ENCODE measurements at regions not wholly inside any gene's neighbourhood (a gene's known extent, or its start where the extent isn't known, plus 50 kb on each side); places are given as distances from the start of the nearest gene placed in this dataset.

DNA sequence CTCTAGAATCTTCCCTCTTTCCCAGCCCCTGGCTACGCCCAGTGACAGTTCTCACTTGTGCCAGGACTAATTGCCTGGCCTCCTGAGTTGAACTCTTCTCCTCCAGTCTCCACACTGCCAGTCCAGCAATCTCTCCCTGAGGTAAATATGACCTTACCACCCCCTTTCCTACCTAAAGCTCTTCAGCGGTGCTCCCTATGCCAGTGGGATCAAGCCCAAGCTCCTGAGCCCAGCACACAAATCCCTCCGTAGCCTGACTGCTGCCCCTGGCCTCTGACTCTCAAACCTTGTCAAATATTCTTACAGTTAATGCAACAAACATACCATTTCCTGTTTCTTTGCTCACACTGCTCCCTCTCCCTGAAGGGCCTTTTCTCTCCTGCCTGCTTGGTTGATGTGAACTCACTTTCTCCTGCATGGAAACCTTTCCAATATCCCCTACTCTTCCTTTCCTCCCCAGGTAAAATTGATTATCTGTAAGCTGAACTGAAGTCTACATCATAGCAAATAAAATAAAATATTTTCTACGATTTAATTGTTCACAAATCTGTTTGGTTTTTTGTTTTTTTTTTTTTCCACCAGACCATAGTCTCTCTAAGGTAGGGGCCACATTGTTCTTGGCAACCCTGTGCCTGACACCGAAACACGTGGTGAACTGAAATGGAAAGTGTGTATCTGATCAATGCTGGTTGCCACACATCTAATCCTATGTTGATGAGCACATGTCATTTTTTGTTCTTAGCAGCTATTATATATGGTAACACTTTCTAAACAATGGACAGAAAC is 147.5 kb downstream of the SLC38A6 start:
- Histone ChIP-seq H3K79me2 (no peaks in the 10 kb centered on the region), H3K27me3 (no peaks in the 10 kb centered on the region), H4K20me1 (ENCODE audit: insufficient read depth, poor library complexity, severe bottlenecking) (no peaks in the 10 kb centered on the region), H3K9me2 (replicated peaks; ENCODE audit: insufficient read depth) (no peaks in the 10 kb centered on the region), H3K9me3 (ENCODE audit: low read depth) (no peaks in the 10 kb centered on the region), H3K4me3 (no peak overlapping the region), H3K36me3 (replicated peaks; ENCODE audit: insufficient read depth, low read depth) (no peaks in the 10 kb centered on the region), H3K4me2 (no peak overlapping the region), H3K27ac (no peak overlapping the region), H3K4me1 (ENCODE audit: insufficient read depth) (peaks cover 6% of the 10 kb centered on the region), H2AFZ (no peak overlapping the region)
- no peak for DNase-seq (ENCODE audit: low spot score)
- 77% methylated on average over 6 of the region's 6 CpGs for WGBS (ENCODE audit: low lambda C conversion rate, missing lambda C conversion rate)
- TF ChIP-seq EZH2 (IDR thresholded peaks at IDR 0.05; ENCODE audit: borderline replicate concordance) (no peak), EZH2phosphoT487 (IDR thresholded peaks at IDR 0.05; ENCODE audit: low read depth, severe bottlenecking, unreplicated experiment) (no peak)
- TF ChIP-seq, protein P1, sequence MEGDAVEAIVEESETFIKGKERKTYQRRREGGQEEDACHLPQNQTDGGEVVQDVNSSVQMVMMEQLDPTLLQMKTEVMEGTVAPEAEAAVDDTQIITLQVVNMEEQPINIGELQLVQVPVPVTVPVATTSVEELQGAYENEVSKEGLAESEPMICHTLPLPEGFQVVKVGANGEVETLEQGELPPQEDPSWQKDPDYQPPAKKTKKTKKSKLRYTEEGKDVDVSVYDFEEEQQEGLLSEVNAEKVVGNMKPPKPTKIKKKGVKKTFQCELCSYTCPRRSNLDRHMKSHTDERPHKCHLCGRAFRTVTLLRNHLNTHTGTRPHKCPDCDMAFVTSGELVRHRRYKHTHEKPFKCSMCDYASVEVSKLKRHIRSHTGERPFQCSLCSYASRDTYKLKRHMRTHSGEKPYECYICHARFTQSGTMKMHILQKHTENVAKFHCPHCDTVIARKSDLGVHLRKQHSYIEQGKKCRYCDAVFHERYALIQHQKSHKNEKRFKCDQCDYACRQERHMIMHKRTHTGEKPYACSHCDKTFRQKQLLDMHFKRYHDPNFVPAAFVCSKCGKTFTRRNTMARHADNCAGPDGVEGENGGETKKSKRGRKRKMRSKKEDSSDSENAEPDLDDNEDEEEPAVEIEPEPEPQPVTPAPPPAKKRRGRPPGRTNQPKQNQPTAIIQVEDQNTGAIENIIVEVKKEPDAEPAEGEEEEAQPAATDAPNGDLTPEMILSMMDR (IDR thresholded peaks at IDR 0.05; ENCODE audit: poor library complexity): no peak

DNA sequence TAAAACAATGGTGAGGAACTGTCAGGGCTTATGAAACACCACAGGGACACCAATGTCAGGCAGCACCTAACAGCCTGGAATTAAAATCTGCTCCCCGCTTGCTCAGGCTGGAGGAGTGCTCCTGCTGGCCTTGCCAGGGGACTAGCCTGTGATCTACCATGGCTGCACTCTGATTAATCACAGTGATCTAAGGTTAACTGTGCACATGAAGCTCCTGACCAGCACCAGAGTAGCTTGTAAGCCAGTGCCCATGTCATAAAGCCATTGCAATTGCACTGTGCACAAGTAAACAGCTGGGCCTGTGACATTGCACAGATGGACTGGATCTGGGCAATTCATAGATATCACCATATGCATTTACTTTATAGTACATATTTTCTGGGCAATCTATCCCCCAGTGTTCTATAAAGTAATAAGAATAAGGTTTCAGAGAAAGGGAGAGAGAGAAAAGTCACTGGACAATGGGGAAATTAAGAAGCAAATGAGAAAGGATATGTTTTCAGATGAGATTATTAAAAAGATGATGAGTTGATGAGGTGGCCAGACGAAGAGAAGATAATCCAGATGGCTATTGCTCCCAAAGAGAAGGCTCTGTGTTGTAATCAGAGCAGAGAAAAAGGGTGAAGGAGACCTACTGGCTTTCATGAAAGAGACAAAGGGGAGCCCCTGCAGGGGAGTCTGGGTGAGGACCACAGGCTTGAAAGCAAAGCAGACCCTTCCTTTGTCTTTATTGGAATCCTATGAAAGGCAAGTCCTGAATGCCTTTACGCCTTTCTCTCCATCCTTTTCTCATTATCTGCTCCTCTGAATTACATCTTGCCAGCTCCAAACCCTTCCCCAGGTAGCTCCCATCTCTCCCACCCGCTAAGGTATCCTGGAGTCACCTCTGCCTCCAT is 145.8 kb downstream of the SLC38A6 start:
- H3K4me1 ChIP-seq (ENCODE audit: insufficient read depth): peaks cover 6% of the 10 kb centered on the region
- H3K4me2 ChIP-seq: no peak overlapping the region
- no peak for DNase-seq (ENCODE audit: low spot score)
- no peaks in the 10 kb centered on the region for H3K9me2 ChIP-seq (replicated peaks; ENCODE audit: insufficient read depth)
- H3K27ac ChIP-seq: no peak overlapping the region
- H3K9me3 ChIP-seq (ENCODE audit: low read depth): no peaks in the 10 kb centered on the region
- no peaks in the 10 kb centered on the region for H3K27me3 ChIP-seq
- H3K4me3 ChIP-seq: no peak overlapping the region
- TF ChIP-seq EZH2phosphoT487 (IDR thresholded peaks at IDR 0.05; ENCODE audit: low read depth, severe bottlenecking, unreplicated experiment): no peak
- no peak for TF ChIP-seq EZH2 (IDR thresholded peaks at IDR 0.05; ENCODE audit: borderline replicate concordance)
- TF ChIP-seq, protein P1 (IDR thresholded peaks at IDR 0.05; ENCODE audit: poor library complexity): no peak
- no peaks in the 10 kb centered on the region for H3K79me2 ChIP-seq
- H2AFZ ChIP-seq: no peak overlapping the region
- H3K36me3 ChIP-seq (replicated peaks; ENCODE audit: insufficient read depth, low read depth): no peaks in the 10 kb centered on the region
- no peaks in the 10 kb centered on the region for H4K20me1 ChIP-seq (ENCODE audit: insufficient read depth, poor library complexity, severe bottlenecking)
- 92% methylated on average over 4 of the region's 4 CpGs for WGBS (ENCODE audit: low lambda C conversion rate, missing lambda C conversion rate)

DNA sequence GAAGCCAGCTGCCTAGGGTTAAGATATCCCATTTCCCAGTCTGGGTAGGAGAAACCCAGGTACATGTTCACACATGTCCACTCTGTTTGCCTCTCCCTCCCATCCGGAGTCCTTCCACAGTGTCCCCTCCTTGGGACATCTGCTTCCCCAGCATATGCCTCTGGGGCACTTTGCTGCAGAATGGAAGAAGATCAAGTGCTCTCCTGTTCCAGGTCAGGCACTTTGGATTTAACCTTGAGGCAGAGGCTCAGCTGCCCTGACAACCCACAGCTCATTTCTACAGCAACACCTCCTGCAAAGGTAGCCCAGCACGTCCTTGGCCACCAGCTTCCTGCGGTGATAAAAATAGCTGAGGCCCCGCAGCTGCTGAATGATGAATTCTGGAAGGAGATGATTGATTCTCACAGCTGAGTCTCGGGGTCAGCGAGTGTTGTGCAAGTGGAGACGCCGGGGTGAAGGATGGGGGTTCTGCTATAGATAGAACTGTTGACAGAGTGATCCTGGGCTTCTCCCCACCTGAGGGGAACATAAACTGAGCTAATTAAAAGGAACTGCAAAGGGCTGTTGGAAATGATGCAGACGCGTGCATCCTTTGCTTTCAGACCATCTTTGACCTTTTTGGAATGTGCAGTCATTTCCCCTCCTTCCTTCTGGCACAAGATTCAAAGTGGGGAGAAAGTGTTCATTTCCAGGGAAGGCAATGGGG is 145.0 kb downstream of the SLC38A6 start:
- Histone ChIP-seq H3K4me3 (no peak overlapping the region), H3K4me1 (ENCODE audit: insufficient read depth) (peaks cover 6% of the 10 kb centered on the region), H3K79me2 (no peaks in the 10 kb centered on the region), H3K27me3 (no peaks in the 10 kb centered on the region), H3K27ac (no peak overlapping the region), H4K20me1 (ENCODE audit: insufficient read depth, poor library complexity, severe bottlenecking) (no peaks in the 10 kb centered on the region), H3K36me3 (replicated peaks; ENCODE audit: insufficient read depth, low read depth) (no peaks in the 10 kb centered on the region), H3K9me3 (ENCODE audit: low read depth) (no peaks in the 10 kb centered on the region), H2AFZ (no peak overlapping the region), H3K4me2 (no peak overlapping the region), H3K9me2 (replicated peaks; ENCODE audit: insufficient read depth) (no peaks in the 10 kb centered on the region)
- WGBS (ENCODE audit: low lambda C conversion rate, missing lambda C conversion rate): 61% methylated on average over 10 of the region's 10 CpGs
- no peak for TF ChIP-seq EZH2 (IDR thresholded peaks at IDR 0.05; ENCODE audit: borderline replicate concordance)
- no peak for TF ChIP-seq EZH2phosphoT487 (IDR thresholded peaks at IDR 0.05; ENCODE audit: low read depth, severe bottlenecking, unreplicated experiment)
- TF ChIP-seq, protein P1 (IDR thresholded peaks at IDR 0.05; ENCODE audit: poor library complexity): no peak
- DNase-seq (ENCODE audit: low spot score): no peak

Measured in hepatocyte (in vitro differentiated cells).